ENCODE measurements at regions not wholly inside any gene's neighbourhood (a gene's known extent, or its start where the extent isn't known, plus 50 kb on each side); places are given as distances from the start of the nearest gene placed in this dataset.

GRCh38 chr19:27751044-27751391, 1461.9 kb downstream of the UQCRFS1 start:
- no peak for DNase-seq

- no peak for DNase-seq
Measured at GRCh38 chr19:27750391-27751043, 1462.4 kb downstream of the UQCRFS1 start.

GRCh38 chr19:27748551-27749152, 1464.3 kb downstream of the UQCRFS1 start:
- no peak for DNase-seq

GRCh38 chr19:27746691-27747380, 1466.1 kb downstream of the UQCRFS1 start:
- DNase-seq, result no peak

- no peak for DNase-seq
Measured at GRCh38 chr19:27745978-27746542, 1466.9 kb downstream of the UQCRFS1 start.

GRCh38 chr19:27744926-27745768, 1467.8 kb downstream of the UQCRFS1 start:
- DNase-seq, result no peak

- DNase-seq, result no peak
Measured at GRCh38 chr19:27742041-27742440, 1470.9 kb downstream of the UQCRFS1 start.

- DNase-seq, result no peak
Measured at GRCh38 chr19:27741236-27741635, 1471.7 kb downstream of the UQCRFS1 start.

GRCh38 chr19:27740396-27740795, 1472.6 kb downstream of the UQCRFS1 start:
- no peak for DNase-seq

- no peak for DNase-seq
Measured at GRCh38 chr19:27738569-27739193, 1474.3 kb downstream of the UQCRFS1 start.

GRCh38 chr19:27736225-27736624, 1476.7 kb downstream of the UQCRFS1 start:
- DNase-seq, result no peak

- no peak for DNase-seq
Measured at GRCh38 chr19:27735314-27735713, 1477.6 kb downstream of the UQCRFS1 start.

GRCh38 chr19:27734496-27735220, 1478.3 kb downstream of the UQCRFS1 start:
- DNase-seq, result no peak

GRCh38 chr19:27733551-27734266, 1479.2 kb downstream of the UQCRFS1 start:
- DNase-seq, result no peak

- no peak for DNase-seq
Measured at GRCh38 chr19:27729332-27729731, 1483.6 kb downstream of the UQCRFS1 start.

GRCh38 chr19:27722625-27723024, 1490.3 kb downstream of the UQCRFS1 start:
- no peak for DNase-seq

GRCh38 chr19:27720155-27720554, 1492.8 kb downstream of the UQCRFS1 start:
- DNase-seq, result no peak

- no peak for DNase-seq
Measured at GRCh38 chr19:27719034-27719433, 1493.9 kb downstream of the UQCRFS1 start.

GRCh38 chr19:27718234-27718633, 1494.7 kb downstream of the UQCRFS1 start:
- no peak for DNase-seq

GRCh38 chr19:27717825-27718224, 1495.1 kb downstream of the UQCRFS1 start:
- no peak for DNase-seq

- no peak for DNase-seq
Measured at GRCh38 chr19:27716922-27717321, 1496.0 kb downstream of the UQCRFS1 start.

Measured in NCI-H2081 treated with DMSO at 0.1 percent for 48 hours (cell line).